Fibroblast of the conjunctiva (primary cell): ENCODE measurements at regions not wholly inside any gene's neighbourhood (a gene's known extent, or its start where the extent isn't known, plus 50 kb on each side); places are given as distances from the start of the nearest gene placed in this dataset.

ENCODE experiments used
- DNase-seq: peaks from one replicate; pipeline ENCODE4 v3.0.0-alpha.2; 2010; ENCODE audit warnings: low read depth

DNA sequence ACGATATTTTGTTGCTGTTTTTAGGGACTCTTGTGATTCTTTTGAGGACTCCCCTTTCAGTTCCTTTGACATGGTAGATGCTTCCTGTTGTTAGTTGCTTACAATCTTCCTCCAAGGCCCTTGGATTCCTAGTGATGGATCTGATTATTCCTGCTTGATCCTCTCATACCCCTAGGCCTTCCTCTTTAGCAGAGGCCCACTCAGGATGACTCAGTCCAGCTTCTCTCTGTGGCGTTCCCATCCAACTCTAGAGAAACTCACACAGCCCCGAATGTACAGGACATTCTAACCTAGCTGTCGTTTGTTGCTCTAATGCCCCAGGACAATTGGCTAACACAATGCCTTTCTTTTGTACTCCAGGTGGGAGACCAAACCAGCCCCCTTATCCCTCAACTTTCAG lies 191.4 kb downstream of the POSTN start:
- DNase-seq = no peak

GRCh38 chr13:37406031-37406430 lies 192.5 kb downstream of the POSTN start:
- no peak for DNase-seq

DNA sequence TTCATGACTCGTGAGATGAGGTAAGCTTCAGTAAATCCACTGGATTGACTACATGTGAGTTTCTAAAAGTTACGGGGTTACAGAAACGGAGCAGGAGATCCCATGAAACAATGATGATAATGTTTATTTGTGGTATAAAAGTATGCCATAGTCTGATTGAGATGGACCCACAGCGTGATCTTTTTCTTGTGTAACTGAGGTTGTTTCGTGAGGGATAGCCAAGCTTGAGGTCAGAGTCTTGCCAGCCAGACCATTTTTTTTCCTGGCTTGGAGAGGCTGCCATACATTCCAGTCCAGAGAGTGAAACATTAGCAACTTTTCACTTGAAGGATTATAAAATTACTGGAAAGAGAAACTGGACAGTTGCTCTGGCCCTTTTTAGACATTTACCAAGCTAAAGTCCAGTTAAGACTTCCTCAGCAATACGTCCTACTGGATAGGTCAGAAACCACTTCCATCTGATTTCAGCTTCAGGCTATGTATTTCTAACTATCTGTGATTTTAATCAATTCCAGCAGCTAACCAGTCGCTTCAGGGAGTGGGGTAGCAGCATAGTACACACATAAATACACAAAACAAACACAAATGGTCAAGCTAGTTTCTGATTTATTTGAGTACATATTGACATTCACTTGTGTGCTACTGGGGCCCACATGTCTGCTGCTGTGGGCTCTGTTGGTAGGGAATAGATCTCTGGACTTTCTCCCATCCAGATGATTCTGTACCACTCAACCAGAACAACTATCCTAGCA lies 194.6 kb downstream of the POSTN start:
- DNase-seq = peak; percentile 45

DNA sequence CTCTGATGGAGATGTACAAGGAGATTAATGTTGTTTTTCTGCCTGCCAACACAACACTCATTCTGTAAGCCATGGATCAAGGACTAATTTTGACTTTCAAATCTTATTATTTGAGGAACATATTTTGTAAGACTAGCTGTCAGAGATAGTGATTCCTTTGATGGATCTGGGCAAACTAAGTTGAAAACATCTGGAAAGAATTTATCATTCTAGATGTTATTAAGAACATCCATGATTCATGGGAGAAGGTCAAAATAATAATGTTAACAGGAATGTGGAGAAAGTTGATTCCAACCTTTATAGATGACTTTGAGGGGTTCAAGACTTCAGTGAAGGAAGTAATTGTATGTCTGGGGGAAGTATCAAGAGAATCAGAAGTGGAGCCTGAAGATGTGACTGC lies 196.8 kb downstream of the POSTN start:
- no peak for DNase-seq

DNA sequence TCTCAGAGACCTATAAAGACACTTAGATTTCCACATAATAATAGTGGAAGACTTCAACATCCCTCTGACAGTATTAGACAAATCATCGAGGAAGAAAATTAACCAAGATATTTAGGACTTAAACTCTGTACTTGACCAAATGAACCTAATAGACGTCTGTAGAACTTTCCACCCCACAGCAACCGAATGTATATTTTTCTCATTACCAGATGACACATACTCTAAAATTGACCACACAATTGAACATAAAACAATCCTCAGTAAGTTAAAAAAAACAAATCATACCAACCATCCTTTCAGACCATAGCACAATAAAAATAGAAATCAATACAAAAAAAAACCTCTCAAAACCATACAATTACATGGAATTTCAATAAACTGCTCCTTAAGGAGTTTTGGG lies 201.0 kb downstream of the POSTN start:
- DNase-seq = no peak

DNA sequence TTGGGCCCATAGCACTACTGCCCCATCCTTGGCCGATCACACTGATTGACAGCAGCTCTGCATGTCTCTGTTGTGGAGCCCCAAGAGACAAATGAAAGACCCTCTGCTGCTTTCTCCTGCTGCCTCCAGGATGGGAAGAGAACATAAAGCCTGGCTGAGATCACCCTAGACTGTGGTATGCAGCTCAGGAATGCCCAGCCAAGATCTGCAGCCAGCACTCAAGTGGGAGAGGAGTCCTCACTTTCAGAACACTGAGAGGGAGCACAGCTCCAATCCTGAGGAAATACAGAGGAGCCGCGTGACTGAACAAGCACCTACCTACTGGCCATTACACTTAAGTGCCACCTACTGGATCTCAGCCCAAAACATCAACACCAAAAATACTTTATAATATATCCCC lies 203.0 kb downstream of the POSTN start:
- no peak for DNase-seq

GRCh38 chr13:37392389-37392788 lies 206.2 kb downstream of the POSTN start:
- DNase-seq = no peak

GRCh38 chr13:37390735-37391134 lies 207.8 kb downstream of the POSTN start:
- no peak for DNase-seq

- no peak for DNase-seq
Observed at GRCh38 chr13:37385956-37386670, 212.5 kb downstream of the POSTN start.

- DNase-seq = no peak
Observed at GRCh38 chr13:37385248-37385647, 213.3 kb downstream of the POSTN start.

GRCh38 chr13:37383856-37384370 lies 214.7 kb downstream of the POSTN start:
- DNase-seq = no peak

- DNase-seq = no peak
Observed at GRCh38 chr13:37383046-37383445, 215.5 kb downstream of the POSTN start.

DNA sequence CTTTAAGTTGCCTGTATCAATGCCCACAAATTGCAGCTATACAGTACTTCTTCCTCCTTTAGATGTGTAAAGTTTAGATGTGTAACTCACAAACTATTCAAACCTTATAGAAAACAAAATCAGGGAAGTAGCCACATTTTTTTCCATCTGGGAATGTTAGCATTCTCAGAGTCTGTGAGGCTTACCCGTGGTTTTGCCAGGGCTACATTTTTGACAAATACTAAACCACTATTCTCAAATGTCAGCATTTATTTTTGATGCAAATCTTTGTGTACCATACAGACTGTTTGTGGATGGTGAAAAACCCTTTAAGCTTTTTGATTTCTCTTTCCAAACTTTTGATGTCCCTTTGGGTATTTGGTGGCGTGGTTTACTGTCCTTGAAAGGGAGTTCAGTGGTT lies 216.4 kb downstream of the POSTN start:
- no peak for DNase-seq

- no peak for DNase-seq
Observed at GRCh38 chr13:37381502-37381901, 217.1 kb downstream of the POSTN start.

GRCh38 chr13:37379841-37380240 lies 218.7 kb downstream of the POSTN start:
- DNase-seq = no peak

DNA sequence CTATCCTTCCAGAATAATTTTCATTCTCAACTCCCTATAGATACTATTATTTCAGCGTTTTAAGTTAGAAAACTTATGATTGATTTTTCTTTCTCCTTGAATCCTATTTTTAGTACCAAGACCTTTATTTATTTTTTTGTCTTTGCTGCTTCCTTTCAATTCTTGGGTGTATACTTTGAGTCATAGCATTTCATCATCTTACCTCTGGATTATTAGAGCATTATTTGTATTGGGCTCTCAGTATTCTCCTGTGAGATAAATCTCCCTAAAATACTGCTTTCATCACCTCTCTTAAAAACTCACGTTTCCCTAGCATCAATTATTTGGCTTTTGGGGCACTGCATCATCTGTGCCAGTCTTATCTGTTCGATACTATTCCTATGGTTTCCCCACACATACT lies 222.8 kb downstream of the POSTN start:
- no peak for DNase-seq

GRCh38 chr13:37375071-37375470 lies 223.5 kb downstream of the POSTN start:
- DNase-seq = no peak

GRCh38 chr13:37369616-37370015 lies 229.0 kb downstream of the POSTN start:
- DNase-seq = no peak

DNA sequence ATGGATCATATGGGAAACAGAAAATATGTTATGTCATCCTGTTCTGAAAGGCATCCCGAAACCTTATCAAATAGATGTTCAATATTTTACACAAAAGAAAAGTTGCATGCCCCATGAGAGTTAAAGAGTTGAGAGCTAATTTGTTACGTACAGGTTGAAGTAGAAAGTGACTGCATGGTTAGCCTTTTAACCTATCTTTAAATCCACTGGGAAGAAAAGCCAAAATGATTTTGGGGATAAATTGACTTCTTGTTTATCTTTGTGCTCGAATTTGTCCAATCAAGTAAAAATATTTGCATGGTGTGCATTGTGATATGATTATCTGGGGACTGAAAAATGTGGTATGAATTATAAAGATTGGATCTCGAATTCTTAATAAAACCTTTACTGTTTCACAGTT lies 230.1 kb downstream of the POSTN start:
- no peak for DNase-seq

DNA sequence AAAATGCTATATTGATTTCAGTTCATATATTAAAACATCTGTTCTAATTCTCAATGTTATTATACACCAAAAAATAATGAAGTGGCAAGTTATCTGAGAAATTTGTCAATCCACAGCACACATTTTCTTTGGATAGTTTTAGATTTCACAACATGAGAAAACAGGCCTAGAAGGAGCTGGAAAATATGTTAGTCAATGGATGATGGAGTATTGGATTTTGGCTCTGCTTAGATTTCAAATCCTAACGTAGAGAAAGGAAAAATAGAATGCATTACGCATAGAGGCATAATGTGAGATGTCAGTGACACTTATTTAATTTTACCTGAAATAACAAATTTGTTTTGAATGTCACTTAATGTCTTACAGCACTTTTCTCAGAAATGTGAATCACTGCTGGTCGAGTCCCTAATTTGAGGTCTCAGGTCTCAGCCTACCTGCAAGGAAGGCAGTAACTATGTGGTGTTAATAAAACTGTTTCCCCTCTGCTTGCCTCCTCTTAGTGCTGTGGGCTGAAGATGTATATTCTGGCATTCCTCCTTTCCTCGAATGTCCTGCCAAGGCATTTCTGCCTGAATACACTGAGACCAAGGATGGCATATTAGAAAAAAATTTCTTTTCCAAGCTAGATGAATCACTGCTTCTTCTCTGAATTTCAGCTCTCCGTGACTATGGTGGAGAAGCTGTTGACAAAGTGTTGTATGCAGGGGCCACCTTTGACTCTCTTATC lies 232.4 kb downstream of the POSTN start:
- DNase-seq = no peak

- DNase-seq = no peak
Observed at GRCh38 chr13:37365496-37365895, 233.1 kb downstream of the POSTN start.

DNA sequence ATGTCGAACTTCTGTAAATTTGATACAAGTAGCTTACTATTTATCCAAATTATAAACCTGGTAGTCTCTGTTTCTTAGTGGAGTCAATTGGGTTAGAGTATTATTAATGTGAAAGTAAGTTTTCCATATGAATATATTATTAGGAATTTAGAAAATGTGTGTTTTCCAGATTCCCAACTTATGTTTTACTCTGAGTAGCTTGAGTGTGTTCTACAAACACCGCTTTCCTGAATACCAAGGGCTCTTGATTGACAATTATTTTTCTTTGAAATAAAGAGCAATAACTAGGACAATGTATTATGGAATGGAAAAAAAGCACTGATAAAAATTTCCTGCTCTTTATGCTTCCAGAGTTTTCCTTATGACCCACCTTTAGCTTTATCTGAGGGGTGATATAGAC lies 233.6 kb downstream of the POSTN start:
- DNase-seq = no peak

DNA sequence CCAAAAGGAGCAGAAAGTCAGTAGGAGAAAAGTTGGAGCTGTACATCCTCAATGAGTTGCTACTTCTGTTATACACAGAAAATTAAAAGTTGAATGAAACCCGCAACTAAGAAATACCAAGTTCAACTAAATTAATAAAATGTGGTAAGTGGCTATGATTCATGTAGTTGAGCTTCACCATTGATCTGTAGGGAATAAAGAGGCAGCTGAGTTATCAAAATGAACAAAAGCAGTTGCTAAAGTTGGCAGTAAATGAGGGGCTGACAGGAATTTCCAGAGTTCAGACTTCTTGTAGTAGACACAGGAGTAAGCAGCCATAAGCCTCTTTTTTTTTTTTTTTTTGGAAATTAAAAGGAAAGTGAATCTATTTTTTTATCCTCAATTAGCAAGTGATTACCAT lies 234.6 kb downstream of the POSTN start:
- DNase-seq = no peak
